ENCODE measurements at regions not wholly inside any gene's neighbourhood (a gene's known extent, or its start where the extent isn't known, plus 50 kb on each side); places are given as distances from the start of the nearest gene placed in this dataset.

GRCh38 chr4:117467404-117467803 is 382.0 kb upstream of the TRAM1L1 start:
- no peak overlapping the region for H3K4me3 ChIP-seq (ENCODE audit: low read depth in 2 of 2, low read length in 1 of 2)
- no peak overlapping the region for H2AFZ ChIP-seq (ENCODE audit: low read depth)
- H3K9ac ChIP-seq = no peak overlapping the region
- H3K4me1 ChIP-seq (ENCODE audit: control insufficient read depth in 1 of 2, insufficient read depth in 2 of 2, low read depth in 1 of 2, low read length in 1 of 2) = no peaks in the 10 kb centered on the region
- H4K20me1 ChIP-seq (ENCODE audit: insufficient read depth) = no peaks in the 10 kb centered on the region
- H3K9me2 ChIP-seq = no peaks in the 10 kb centered on the region
- no peak overlapping the region for H3K4me2 ChIP-seq
- H3K27me3 ChIP-seq (ENCODE audit: insufficient read depth) = no peaks in the 10 kb centered on the region
- TF ChIP-seq MXI1 (IDR thresholded peaks at IDR 0.05; ENCODE audit: low read depth, low read length) = no peak
- TF ChIP-seq MEF2A (IDR thresholded peaks at IDR 0.05; ENCODE audit: borderline replicate concordance, low read depth) = no peak
- TF ChIP-seq MAX (IDR thresholded peaks at IDR 0.05; ENCODE audit: low read depth) = no peak
- no peak for TF ChIP-seq RAD21 (IDR thresholded peaks at IDR 0.05; ENCODE audit: low read length)
- no peak for TF ChIP-seq NFIC (IDR thresholded peaks at IDR 0.05; ENCODE audit: borderline replicate concordance)
- no peak overlapping the region for H3K27ac ChIP-seq (ENCODE audit: low read depth in 2 of 2, low read length in 1 of 2)
- no peaks in the 10 kb centered on the region for H3F3A ChIP-seq (replicated peaks; ENCODE audit: insufficient read depth)
- no peaks in the 10 kb centered on the region for H3K79me2 ChIP-seq (ENCODE audit: insufficient read depth)
- CTCF ChIA-PET = interaction anchor here (0.7 kb wide), 1 partner anchor 167 kb away, joined by 3 read pairs; no protein-coding TSS in a partner anchor
- POLR2A ChIA-PET = no interaction called here
- 9% methylated on average over 2 of the region's 2 CpGs for WGBS (ENCODE audit: low lambda C conversion rate)
- no peaks in the 10 kb centered on the region for H3K9me3 ChIP-seq
- DNase-seq = no peak
- H3K36me3 ChIP-seq (replicated peaks in 1 of 2; ENCODE audit: control insufficient read depth in 1 of 2, insufficient read depth in 2 of 2, low read length in 1 of 2) = no peaks in the 10 kb centered on the region

GRCh38 chr4:117474987-117475386 is 389.6 kb upstream of the TRAM1L1 start:
- Histone ChIP-seq H2AFZ (ENCODE audit: low read depth) (no peak overlapping the region), H4K20me1 (ENCODE audit: insufficient read depth) (no peaks in the 10 kb centered on the region), H3K4me1 (ENCODE audit: control insufficient read depth in 1 of 2, insufficient read depth in 2 of 2, low read depth in 1 of 2, low read length in 1 of 2) (no peaks in the 10 kb centered on the region; a peak in 1 of 4 replicates), H3K9me2 (no peaks in the 10 kb centered on the region), H3K9ac (no peak overlapping the region), H3K36me3 (replicated peaks in 1 of 2; ENCODE audit: control insufficient read depth in 1 of 2, insufficient read depth in 2 of 2, low read length in 1 of 2) (no peaks in the 10 kb centered on the region), H3K27me3 (ENCODE audit: insufficient read depth) (no peaks in the 10 kb centered on the region), H3K79me2 (ENCODE audit: insufficient read depth) (no peaks in the 10 kb centered on the region), H3K4me3 (ENCODE audit: low read depth in 2 of 2, low read length in 1 of 2) (no peak overlapping the region), H3K27ac (ENCODE audit: low read depth in 2 of 2, low read length in 1 of 2) (no peak overlapping the region), H3F3A (replicated peaks; ENCODE audit: insufficient read depth) (no peaks in the 10 kb centered on the region), H3K9me3 (no peaks in the 10 kb centered on the region), H3K4me2 (no peak overlapping the region)
- no peak for DNase-seq
- CTCF ChIA-PET = no interaction called here
- POLR2A ChIA-PET = no interaction called here
- TF ChIP-seq RCOR1 (IDR thresholded peaks at IDR 0.05; ENCODE audit: low read length) (no peak), NRF1 (IDR thresholded peaks at IDR 0.05; ENCODE audit: low read depth, low read length) (no peak), RXRA (IDR thresholded peaks at IDR 0.05; ENCODE audit: borderline replicate concordance, low read depth) (no peak), RAD21 (IDR thresholded peaks at IDR 0.05; ENCODE audit: low read length) (no peak), PBX3 (IDR thresholded peaks at IDR 0.05) (no peak), MEF2A (IDR thresholded peaks at IDR 0.05; ENCODE audit: borderline replicate concordance, low read depth) (no peak), SMC3 (IDR thresholded peaks at IDR 0.05; ENCODE audit: low read depth, low read length) (no peak), TCF12 (IDR thresholded peaks at IDR 0.05) (no peak), GATA2 (CRISPR knock-in tag; IDR thresholded peaks at IDR 0.05) (no peak), RFX5 (IDR thresholded peaks at IDR 0.05; ENCODE audit: low read length) (no peak), NFIC (IDR thresholded peaks at IDR 0.05; ENCODE audit: borderline replicate concordance) (no peak), MAX (IDR thresholded peaks at IDR 0.05; ENCODE audit: low read depth) (no peak), YY1 (IDR thresholded peaks at IDR 0.05; ENCODE audit: low read depth) (no peak), JUND (IDR thresholded peaks at IDR 0.05) (no peak), EZH2phosphoT487 (IDR thresholded peaks at IDR 0.05; ENCODE audit: borderline replicate concordance, low read depth) (no peak), SIN3A (IDR thresholded peaks at IDR 0.05; ENCODE audit: borderline replicate concordance, low read depth, low read length) (no peak), ZBTB33 (IDR thresholded peaks at IDR 0.05; ENCODE audit: borderline replicate concordance, low read depth) (no peak)
- TF ChIP-seq, protein P1, sequence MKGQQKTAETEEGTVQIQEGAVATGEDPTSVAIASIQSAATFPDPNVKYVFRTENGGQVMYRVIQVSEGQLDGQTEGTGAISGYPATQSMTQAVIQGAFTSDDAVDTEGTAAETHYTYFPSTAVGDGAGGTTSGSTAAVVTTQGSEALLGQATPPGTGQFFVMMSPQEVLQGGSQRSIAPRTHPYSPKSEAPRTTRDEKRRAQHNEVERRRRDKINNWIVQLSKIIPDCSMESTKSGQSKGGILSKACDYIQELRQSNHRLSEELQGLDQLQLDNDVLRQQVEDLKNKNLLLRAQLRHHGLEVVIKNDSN (IDR thresholded peaks at IDR 0.05; ENCODE audit: borderline replicate concordance, low read depth) = no peak
- TF ChIP-seq, protein P2, sequence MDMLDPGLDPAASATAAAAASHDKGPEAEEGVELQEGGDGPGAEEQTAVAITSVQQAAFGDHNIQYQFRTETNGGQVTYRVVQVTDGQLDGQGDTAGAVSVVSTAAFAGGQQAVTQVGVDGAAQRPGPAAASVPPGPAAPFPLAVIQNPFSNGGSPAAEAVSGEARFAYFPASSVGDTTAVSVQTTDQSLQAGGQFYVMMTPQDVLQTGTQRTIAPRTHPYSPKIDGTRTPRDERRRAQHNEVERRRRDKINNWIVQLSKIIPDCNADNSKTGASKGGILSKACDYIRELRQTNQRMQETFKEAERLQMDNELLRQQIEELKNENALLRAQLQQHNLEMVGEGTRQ (IDR thresholded peaks at IDR 0.05; ENCODE audit: borderline replicate concordance, low read depth, low read length) = no peak

Data from SK-N-SH (cell line).